22Rv1 (cell line): ENCODE measurements at regions not wholly inside any gene's neighbourhood (a gene's known extent, or its start where the extent isn't known, plus 50 kb on each side); places are given as distances from the start of the nearest gene placed in this dataset.

ENCODE experiments used
- ZFX ChIP-seq: fragments of 450-650 bp; IDR thresholded peaks from 2 replicates; pipeline ENCODE4 v1.6.1; 2017; ENCODE audit warnings: antibody characterized with exemption, borderline replicate concordance
- TF ChIP-seq, protein P1 (sequence below): fragments of 450-650 bp; IDR thresholded peaks from 2 replicates; pipeline ENCODE4 v1.5.1; 2017; ENCODE audit warnings: mild to moderate bottlenecking

DNA sequence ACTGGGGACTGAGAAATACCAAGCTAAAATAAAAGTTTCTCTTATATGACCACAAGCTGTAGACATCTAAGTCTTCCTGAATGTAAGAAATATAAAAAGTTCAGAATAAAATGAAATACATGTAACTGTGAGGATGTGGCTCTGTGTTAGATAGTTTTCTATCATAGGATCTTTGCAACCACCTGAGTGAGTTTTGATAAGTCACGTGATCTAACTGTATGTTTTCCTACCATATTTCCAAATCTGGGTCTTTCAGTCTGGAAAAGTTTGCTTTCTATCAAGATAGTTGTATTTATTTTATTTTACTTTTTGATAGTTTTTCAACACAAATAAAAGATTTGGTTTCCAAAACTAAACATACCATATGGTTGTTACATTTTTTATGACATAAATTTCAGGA lies 1905.8 kb upstream of the ACO1 start:
- TF ChIP-seq, protein P1, sequence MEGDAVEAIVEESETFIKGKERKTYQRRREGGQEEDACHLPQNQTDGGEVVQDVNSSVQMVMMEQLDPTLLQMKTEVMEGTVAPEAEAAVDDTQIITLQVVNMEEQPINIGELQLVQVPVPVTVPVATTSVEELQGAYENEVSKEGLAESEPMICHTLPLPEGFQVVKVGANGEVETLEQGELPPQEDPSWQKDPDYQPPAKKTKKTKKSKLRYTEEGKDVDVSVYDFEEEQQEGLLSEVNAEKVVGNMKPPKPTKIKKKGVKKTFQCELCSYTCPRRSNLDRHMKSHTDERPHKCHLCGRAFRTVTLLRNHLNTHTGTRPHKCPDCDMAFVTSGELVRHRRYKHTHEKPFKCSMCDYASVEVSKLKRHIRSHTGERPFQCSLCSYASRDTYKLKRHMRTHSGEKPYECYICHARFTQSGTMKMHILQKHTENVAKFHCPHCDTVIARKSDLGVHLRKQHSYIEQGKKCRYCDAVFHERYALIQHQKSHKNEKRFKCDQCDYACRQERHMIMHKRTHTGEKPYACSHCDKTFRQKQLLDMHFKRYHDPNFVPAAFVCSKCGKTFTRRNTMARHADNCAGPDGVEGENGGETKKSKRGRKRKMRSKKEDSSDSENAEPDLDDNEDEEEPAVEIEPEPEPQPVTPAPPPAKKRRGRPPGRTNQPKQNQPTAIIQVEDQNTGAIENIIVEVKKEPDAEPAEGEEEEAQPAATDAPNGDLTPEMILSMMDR, result no peak
- TF ChIP-seq ZFX, result no peak
